ENCODE measurements at regions not wholly inside any gene's neighbourhood (a gene's known extent, or its start where the extent isn't known, plus 50 kb on each side); places are given as distances from the start of the nearest gene placed in this dataset.

- no peak for DNase-seq (ENCODE audit: low read depth)
- H3K4me3 ChIP-seq (ENCODE audit: low read length): no peak overlapping the region
- TF ChIP-seq CTCF (conservative IDR thresholded peaks at IDR 0.05; ENCODE audit: low read depth, low read length): no peak
These were observed 195.7 kb upstream of the CHRNA7 start for GRCh38 chr15:31834654-31835053.

- TF ChIP-seq CTCF (conservative IDR thresholded peaks at IDR 0.05; ENCODE audit: low read depth, low read length): no peak
These were observed 190.9 kb upstream of the CHRNA7 start for GRCh38 chr15:31839388-31839787.

GRCh38 chr15:31840849-31841476, 189.4 kb upstream of the CHRNA7 start:
- DNase-seq (ENCODE audit: low read depth): no peak
- H3K4me3 ChIP-seq (ENCODE audit: low read length): no peak overlapping the region
- TF ChIP-seq CTCF (conservative IDR thresholded peaks at IDR 0.05; ENCODE audit: low read depth, low read length): no peak

More at GRCh38 chr15:31839388-31839787, 190.9 kb upstream of the CHRNA7 start:
- no peak for DNase-seq (ENCODE audit: low read depth)
- H3K4me3 ChIP-seq (ENCODE audit: low read length): no peak overlapping the region

- DNase-seq (ENCODE audit: low read depth): no peak
- H3K4me3 ChIP-seq (ENCODE audit: low read length): no peak overlapping the region
- TF ChIP-seq CTCF (conservative IDR thresholded peaks at IDR 0.05; ENCODE audit: low read depth, low read length): no peak
These were observed 187.7 kb upstream of the CHRNA7 start for GRCh38 chr15:31842532-31843195.

- no peak overlapping the region for H3K4me3 ChIP-seq (ENCODE audit: low read length)
- no peak for DNase-seq (ENCODE audit: low read depth)
- TF ChIP-seq CTCF (conservative IDR thresholded peaks at IDR 0.05; ENCODE audit: low read depth, low read length): no peak
These were observed 186.8 kb upstream of the CHRNA7 start for GRCh38 chr15:31843426-31844055.

- TF ChIP-seq CTCF (conservative IDR thresholded peaks at IDR 0.05; ENCODE audit: low read depth, low read length): no peak
- DNase-seq (ENCODE audit: low read depth): no peak
- no peak overlapping the region for H3K4me3 ChIP-seq (ENCODE audit: low read length)
These were observed 184.5 kb upstream of the CHRNA7 start for GRCh38 chr15:31845791-31846190.

Measured in retinal pigment epithelial cell (primary cell).